ENCODE measurements at regions not wholly inside any gene's neighbourhood (a gene's known extent, or its start where the extent isn't known, plus 50 kb on each side); places are given as distances from the start of the nearest gene placed in this dataset.

DNA sequence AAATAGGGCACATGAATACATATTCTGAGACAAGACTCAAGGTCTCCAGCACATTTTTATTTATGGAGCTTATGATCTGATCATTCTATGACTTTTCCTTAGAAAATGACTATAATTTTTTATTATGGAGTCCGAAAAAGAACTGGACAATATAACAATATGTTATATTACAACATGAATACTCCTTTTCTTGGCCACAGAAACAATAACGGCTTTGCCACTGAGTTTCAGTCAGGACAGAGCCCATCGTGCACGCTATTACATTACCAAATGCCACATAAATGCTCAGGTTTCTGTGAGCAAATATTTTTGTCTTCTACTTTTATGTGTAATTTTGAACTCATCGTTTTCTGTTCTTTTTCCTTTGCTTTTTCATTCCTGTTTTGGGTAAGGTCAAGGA is 509.2 kb upstream of the ZEB2 start:
- no peak for DNase-seq

- DNase-seq = no peak
Measured at GRCh38 chr2:145028101-145028920, 508.4 kb upstream of the ZEB2 start.

GRCh38 chr2:145026456-145027455 is 506.8 kb upstream of the ZEB2 start:
- no peak for DNase-seq

GRCh38 chr2:145025382-145025781 is 505.5 kb upstream of the ZEB2 start:
- DNase-seq = no peak

- no peak for DNase-seq
Measured at GRCh38 chr2:145023334-145023934, 503.5 kb upstream of the ZEB2 start.

- DNase-seq = no peak
Measured at GRCh38 chr2:145022666-145023333, 502.9 kb upstream of the ZEB2 start.

DNA sequence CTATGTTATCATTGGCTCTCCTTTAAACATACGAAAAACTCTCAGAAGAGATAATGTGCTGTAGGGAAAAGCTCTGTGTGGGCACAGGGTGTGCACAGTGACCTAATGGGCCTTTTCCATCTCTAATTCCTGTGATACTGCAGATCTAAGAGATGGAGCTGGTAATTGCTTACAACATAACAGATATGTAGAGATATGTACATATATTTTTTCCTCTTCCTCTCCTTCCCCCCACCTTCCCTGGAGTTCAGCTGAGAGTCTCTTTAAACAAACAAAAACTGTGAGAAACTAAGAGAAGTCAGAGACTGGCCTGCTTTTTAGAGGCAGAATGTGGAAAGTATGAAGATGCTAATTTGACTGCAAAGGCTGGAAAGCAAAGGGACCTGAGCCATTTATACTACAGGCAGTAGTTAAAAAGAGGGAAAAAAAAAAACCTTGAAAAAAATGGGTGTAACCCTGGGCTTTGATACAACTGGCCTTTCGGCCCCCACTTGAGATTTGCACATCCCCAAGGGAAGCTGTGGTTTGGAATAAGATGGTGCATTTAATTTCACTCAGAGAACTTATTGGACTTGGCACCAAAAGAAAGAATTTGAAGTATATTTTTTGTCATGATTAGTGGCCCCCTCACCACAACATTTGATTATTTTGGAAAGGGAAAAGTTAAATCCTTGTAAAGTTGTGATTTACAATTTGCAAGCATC is 502.2 kb upstream of the ZEB2 start:
- no peak for DNase-seq

DNA sequence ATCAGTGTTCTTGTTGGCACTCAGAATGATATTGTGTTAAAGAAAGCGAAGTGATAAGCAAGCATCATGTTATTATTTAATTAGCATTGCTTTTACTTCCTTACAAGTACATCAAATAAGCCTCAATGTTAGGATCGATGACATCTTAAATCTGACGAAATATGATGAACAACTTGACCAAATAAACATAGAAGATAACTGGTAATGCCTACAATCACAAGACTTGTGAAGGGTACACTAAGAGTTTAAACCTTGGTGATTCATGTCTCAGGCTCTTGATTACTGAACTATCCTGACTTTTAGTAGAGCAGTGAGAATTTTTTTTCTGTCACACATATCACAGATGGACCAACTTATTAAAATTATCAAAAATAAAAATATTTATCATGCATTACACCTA is 500.8 kb upstream of the ZEB2 start:
- no peak for DNase-seq

DNA sequence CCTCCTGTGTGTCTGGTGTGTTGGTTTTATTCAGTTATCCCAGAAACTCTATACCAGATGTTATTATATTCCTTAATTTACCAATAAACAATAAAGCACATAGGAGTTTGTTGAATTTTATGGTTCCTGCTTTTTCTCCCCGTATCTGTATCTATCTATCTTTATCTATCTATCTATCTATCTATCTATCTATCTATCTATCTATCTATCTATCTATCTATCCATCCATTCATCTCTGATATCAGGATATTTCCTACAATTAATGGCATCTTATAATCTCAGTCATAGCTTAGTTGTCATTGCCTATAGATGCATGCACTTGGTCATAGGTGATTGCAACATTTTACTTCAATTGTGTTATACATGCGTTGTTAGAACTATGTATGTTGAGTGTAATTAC is 500.2 kb upstream of the ZEB2 start:
- no peak for DNase-seq

DNA sequence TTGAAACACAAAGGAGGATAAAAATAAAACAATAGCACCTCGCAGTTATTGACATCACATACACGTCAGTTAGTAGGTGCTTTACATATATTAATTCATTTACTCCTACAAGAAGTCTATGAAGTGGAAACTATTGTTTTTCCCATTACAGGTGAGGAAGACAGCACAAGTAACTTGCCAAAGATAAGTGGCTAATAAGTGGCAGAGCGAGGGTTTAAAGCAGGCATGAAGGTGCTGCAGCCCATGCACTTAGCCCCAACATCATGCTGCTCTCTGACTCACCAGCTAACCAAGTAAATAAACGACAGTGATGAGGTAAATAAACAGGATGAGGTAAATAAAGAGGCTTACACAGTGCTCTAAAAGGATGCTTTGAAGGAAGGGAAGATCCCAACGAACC is 498.6 kb upstream of the ZEB2 start:
- DNase-seq = no peak

- DNase-seq = no peak
Measured at GRCh38 chr2:145017149-145017548, 497.2 kb upstream of the ZEB2 start.

GRCh38 chr2:145016711-145017110 is 496.8 kb upstream of the ZEB2 start:
- no peak for DNase-seq

DNA sequence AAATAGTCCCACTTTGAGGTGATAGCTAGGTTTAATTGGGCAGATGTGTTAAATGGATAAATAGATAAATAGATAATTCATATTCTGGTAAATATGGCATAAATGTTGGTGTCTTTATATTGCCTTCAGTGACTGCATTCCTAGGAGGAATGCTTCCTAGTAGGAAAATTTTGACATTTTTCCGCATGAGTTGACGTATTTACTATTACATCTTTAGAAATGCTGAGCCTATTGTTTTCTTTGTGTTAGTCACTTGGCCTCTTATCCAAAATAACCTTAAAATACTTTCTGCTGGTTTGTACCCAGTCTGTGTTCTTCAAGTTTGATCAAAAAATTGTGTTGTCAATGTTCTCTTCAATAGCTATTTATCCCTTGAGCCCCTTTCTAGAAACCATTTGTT is 495.6 kb upstream of the ZEB2 start:
- no peak for DNase-seq

DNA sequence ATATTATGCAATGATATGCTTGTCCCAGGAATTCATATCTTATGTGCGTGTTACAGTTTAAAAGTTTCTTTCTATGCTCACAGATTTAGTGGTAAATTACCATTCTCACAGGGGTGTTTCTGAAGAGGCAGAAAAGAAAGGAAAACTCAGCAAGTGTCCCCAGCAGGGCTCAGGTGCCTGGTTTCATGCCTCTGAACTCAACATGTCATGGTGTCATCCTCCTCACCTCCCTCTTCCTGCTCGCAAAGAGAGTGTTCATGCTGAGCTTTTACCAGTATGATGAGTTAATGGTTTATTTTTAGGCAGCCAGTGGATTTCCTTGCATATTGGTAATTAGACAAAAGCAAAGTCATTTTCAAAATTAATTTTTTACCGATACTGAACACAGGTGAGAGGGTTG is 492.9 kb upstream of the ZEB2 start:
- DNase-seq = no peak

DNA sequence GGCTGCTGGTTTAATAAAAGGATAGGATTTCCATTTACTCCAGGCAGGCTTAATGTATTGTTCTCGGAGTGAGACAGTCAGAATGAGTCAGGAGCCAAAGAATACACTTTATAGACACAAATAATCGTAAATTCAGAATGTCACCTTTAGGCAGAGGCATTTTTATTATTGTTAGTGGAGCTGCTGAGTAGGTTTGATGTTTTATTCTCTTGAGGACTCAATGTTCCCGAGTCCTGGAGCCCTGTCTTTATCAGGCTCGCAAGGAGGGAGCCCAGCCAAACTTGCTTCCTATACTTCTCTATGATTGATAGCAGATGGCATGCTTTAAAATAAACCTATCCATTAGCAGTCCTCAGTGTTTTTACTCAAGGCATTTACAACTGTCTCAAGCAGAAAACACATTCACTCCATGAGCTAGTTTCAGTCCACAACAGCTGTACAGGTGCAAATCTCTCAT is 492.3 kb upstream of the ZEB2 start:
- no peak for DNase-seq

- no peak for DNase-seq
Measured at GRCh38 chr2:145010635-145011034, 490.7 kb upstream of the ZEB2 start.

- DNase-seq = no peak
Measured at GRCh38 chr2:145007960-145008263, 488.0 kb upstream of the ZEB2 start.

GRCh38 chr2:145007093-145007959 is 487.4 kb upstream of the ZEB2 start:
- DNase-seq = no peak

GRCh38 chr2:145002624-145003023 is 482.7 kb upstream of the ZEB2 start:
- no peak for DNase-seq

GRCh38 chr2:145000376-145000775 is 480.5 kb upstream of the ZEB2 start:
- no peak for DNase-seq

GRCh38 chr2:144999936-145000335 is 480.0 kb upstream of the ZEB2 start:
- no peak for DNase-seq
